ENCODE measurements at regions not wholly inside any gene's neighbourhood (a gene's known extent, or its start where the extent isn't known, plus 50 kb on each side); places are given as distances from the start of the nearest gene placed in this dataset.
A peak's percentile ranks its signal among the peaks of the same experiment; 100 is the strongest.
"Not testable (repeated sequence)": the region's sequence is repeated elsewhere in the genome, so short reads cannot be mapped to it uniquely, and the experiment has no call there.

DNA sequence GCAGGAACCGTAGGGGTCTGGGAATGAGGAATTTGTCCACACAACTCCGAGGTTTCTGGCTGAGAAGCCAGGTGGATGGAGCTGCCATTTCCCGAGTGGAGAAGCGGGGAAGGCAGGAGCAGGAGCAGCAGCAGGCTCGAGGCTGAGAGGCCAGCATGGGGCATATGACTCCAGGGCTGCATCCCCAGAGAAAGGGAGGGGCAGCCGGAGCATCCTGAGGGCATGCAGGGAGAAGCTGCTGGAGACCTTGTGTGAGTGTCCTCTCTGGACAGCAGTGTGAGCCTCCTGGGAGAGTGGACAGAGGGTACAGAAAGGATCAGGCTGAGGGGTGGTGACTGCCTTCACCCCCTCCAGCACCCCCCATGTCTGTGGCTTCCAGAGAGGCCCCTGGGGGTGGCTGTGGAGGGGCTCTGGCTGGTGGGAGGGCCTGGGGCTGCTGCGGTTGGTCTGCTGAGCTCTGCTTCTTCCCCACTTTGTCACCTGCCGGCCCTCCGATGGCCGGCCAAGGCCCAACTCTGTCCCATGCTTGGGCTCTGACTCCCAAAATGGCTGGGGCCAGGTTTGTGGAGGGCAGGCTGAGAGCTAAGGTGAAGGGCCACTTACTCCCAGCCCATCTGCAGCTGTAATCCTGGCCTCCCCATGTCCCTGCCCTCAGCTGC, 633.1 kb downstream of the MATN1 start:
- Mint-ChIP-seq H3K4me3 (no peak overlapping the region), H3K9me3 (peaks cover 27% of the 10 kb centered on the region), H3K27ac (no peak overlapping the region), H3K36me3 (ENCODE audit: low read depth) (no peaks in the 10 kb centered on the region), H3K4me1 (no peaks in the 10 kb centered on the region), H3K27me3 (no peaks in the 10 kb centered on the region)
- DNase-seq: no peak
- ChIA-PET POLR2A (no interaction called here), CTCF (no interaction called here)

DNA sequence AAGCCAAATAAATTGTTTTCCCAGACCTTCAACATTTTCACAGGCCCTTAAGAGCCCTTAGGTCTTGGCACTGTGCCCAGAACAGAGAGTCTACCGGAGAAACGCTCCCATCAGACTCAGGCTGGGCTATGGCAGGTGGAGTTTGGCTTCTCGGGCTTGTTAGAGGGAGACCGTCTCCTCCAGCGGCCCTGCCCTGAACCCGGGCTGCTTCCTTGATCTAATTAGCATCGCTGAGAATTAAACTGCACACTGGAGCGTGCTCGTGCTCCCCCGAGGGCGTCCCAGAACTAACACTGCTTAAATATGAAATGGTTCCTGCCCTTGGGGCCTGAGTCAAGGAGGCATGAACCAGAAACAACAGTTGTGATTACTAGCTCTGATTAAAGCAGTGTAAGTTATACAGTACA, 634.4 kb downstream of the MATN1 start:
- H3K9me3 Mint-ChIP-seq: peaks cover 27% of the 10 kb centered on the region
- no peaks in the 10 kb centered on the region for H3K4me1 Mint-ChIP-seq
- ChIA-PET POLR2A (no interaction called here), CTCF (no interaction called here)
- no peaks in the 10 kb centered on the region for H3K27me3 Mint-ChIP-seq
- H3K36me3 Mint-ChIP-seq (ENCODE audit: low read depth): no peaks in the 10 kb centered on the region
- H3K27ac Mint-ChIP-seq: no peak overlapping the region
- no peak for DNase-seq
- H3K4me3 Mint-ChIP-seq: no peak overlapping the region

DNA sequence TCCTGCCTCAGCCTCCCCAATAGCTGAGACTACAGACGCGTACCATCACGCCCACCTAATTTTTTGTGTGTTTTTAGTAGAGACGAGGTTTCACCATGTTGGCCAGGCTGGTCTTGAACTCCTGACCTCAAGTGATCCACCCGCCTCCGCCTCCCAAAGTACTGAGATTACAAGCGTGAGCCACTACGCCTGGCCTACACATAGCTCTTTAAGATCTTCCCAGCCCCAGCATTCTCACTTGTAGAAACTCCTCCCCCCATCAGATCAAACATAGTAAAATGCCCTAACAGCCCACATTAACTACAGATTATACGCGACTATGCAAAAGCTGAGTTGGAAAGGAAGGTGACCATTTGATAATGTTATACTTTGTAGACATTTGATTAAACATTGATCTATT, 634.8 kb downstream of the MATN1 start:
- no peaks in the 10 kb centered on the region for H3K36me3 Mint-ChIP-seq (ENCODE audit: low read depth)
- H3K4me1 Mint-ChIP-seq: no peaks in the 10 kb centered on the region
- H3K27me3 Mint-ChIP-seq: no peaks in the 10 kb centered on the region
- H3K9me3 Mint-ChIP-seq: peaks cover 26% of the 10 kb centered on the region
- no peak overlapping the region for H3K4me3 Mint-ChIP-seq
- POLR2A ChIA-PET: no interaction called here
- CTCF ChIA-PET: no interaction called here
- H3K27ac Mint-ChIP-seq: no peak overlapping the region
- DNase-seq: no peak

DNA sequence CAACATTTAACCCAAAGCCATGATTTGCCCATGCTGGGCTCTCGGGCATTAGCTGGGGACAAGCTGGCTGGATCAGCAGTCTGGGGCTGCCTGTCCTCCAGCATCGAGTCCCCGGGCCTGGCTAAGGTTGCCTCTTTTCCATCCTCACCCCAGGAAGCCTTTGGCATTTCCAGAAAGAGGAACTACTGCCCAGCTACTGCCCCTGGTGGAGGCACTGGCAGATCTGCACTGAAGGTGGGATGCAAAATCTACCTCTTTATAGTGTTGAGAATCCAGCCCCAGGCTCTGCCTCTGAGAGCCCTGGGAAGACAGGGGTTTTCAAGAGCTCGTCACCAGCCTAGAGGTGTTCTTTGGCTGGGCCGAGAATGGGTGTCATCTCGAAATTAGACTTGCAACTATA, 635.9 kb downstream of the MATN1 start:
- no peak overlapping the region for H3K27ac Mint-ChIP-seq
- no peak overlapping the region for H3K4me3 Mint-ChIP-seq
- no peaks in the 10 kb centered on the region for H3K4me1 Mint-ChIP-seq
- H3K9me3 Mint-ChIP-seq: peaks cover 15% of the 10 kb centered on the region
- no peaks in the 10 kb centered on the region for H3K27me3 Mint-ChIP-seq
- POLR2A ChIA-PET: no interaction called here
- CTCF ChIA-PET: interaction anchor here (0.6 kb wide), 1 partner anchor 10 kb away, joined by 5 read pairs; no protein-coding TSS in a partner anchor
- no peaks in the 10 kb centered on the region for H3K36me3 Mint-ChIP-seq (ENCODE audit: low read depth)
- no peak for DNase-seq

DNA sequence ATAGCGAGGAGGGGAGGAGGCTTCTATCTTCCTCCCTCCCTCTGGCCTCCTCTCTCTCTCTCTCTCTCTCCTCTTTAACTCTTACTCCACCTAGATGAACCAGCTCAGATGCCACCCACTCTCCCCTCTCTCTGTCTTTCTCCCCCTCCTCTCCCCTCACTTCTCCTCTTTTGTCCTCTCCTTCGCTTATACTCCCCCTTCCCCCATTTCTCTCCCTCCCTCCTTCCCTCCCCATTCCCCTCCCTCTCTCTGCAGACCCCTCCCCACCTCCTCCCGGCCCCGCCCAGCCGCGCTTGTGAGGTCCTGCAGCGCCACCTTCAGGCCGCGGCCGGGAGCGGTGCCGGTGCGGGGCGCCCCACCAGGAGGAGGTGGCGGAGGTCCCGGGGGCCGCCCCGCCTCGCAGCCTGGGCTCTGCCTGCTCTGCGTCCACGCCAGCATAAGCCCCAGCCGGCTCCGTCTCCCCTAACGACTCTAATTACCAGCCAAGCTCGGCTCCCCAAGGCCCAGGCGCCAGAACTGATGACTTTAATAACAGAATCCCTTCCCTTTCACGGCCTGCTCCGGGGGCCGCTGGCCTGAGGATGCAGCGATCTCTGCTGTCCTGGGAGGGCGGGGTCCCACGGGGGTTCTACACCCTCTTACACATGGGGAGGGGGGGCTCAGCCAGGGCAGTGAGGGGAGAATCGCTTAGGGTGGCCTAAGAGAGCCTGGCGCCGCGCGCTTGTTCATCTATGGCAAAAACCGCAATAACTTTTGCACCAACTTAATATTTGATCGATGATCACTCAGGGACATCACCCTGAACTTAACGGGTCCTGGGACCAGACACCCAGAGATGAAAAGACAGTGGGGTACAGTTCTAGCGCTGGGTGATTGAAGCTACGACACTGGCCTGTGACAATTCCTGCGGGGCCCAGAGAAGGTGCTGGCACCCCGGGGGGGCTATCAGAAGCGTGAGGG, 637.3 kb downstream of the MATN1 start:
- Mint-ChIP-seq H3K36me3 (ENCODE audit: low read depth) (no peaks in the 10 kb centered on the region), H3K4me3 (no peak overlapping the region), H3K9me3 (peaks cover 3% of the 10 kb centered on the region), H3K27me3 (peaks cover 3% of the 10 kb centered on the region), H3K27ac (no peak overlapping the region), H3K4me1 (no peaks in the 10 kb centered on the region)
- ChIA-PET POLR2A (no interaction called here), CTCF (interaction anchor here (0.8 kb wide), 1 partner anchor 14 kb away, joined by 3 read pairs; no protein-coding TSS in a partner anchor)
- DNase-seq: peak; percentile 41

DNA sequence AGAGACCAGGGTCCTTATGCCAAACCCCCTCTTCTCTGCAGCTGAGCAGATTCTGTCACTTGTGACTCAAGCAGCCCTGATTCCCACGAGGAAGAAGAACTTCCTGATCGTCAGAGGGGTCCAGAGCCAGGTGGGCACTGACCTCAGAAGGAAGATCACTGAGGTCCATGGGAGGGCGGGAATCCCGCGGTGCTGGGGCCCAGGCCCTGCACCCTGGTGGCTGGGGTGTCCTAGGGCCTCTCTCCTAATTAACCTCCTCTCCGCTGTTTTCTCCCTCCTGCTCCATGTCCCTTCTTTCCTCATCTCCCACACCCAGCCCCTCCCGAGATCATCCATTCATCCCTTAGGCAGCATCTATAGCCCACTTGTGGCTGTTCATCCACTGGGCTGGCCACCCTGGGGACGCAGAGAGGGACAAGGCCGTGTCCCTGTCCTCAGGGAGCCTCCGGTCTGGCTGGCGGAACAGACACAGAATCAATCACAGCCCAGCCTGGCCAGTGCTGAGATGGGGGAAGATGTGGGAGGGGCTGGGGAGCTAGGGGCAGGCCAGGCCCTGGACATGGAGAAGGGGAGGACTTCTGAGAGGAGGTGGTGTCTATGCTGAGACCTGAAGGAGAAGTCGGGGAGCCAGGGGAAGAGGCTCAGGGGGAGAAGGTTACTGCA, 638.3 kb downstream of the MATN1 start:
- H3K4me3 Mint-ChIP-seq: no peak overlapping the region

DNA sequence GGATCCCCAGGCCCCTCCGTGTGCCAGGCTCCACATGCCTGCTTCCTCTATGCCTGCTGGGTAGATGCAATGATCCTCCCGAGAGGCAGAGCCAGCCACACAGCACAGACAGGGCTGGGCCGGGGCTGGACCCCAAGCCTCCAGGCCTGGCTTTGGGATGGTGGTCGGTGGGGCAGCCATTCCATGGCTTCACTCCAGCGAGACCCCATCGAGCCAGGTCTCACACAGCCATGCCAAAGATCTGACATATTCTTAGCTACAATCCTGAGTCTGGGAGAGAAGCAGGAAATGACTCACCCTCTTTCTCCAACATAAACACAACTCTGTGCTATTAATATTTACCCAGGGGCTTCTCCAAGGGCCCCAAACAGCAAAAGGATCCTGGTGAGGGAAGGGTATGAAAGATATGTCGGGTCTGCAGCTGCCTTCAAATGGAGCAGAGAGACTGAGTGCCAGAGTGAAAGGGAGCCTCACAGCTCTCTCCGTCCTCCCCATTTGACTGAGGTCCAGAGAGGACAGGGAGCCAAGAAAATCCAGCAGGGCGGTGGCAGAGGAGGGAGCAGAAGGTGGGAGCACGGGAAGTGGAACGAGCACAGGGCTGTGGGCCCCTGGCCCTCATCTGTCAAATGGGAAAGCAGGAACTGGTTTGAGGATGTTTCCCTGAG, 639.5 kb downstream of the MATN1 start:
- POLR2A ChIA-PET: no interaction called here
- CTCF ChIA-PET: no interaction called here

More for the DNA sequence above, 638.3 kb downstream of the MATN1 start:
- ChIA-PET CTCF (no interaction called here), POLR2A (no interaction called here)
- H3K27me3 Mint-ChIP-seq: peaks cover 4% of the 10 kb centered on the region
- DNase-seq: no peak
- H3K9me3 Mint-ChIP-seq: no peaks in the 10 kb centered on the region
- no peaks in the 10 kb centered on the region for H3K4me1 Mint-ChIP-seq
- H3K36me3 Mint-ChIP-seq (ENCODE audit: low read depth): no peaks in the 10 kb centered on the region
- H3K27ac Mint-ChIP-seq: no peak overlapping the region

DNA sequence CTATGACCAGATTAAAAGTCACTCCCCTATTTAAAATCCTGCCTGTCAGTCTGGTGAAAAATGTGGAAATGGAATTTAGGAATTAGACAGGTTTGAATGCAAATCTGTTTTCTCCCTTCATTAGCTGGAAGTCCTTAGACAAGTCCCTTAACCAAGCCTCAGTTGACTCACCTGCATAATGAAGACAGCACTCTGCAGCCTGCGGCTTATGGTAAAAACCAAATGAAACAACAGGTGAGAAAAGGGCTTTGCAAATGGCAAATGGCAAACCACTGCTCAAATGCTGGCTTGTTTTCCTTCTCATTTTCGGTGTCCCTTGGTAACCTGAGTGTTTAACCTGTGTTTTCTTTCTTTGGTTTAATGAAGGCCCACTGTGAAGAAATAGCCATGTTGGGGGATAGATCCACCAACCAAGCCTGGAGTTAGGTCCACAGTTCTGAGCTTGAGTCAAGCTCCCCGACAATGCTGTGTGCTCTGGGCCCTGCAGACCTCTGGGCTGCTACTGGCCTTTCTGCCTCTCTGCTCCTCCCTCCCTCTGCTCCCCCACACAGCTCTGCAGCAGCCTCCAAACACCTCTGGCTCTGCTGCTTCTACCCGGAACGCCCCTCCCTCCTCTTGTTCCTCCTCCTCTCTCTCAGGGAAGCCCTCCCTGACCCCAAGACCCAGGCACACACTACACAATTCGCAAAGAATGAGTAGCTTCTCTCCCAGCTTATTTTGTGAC, 641.8 kb downstream of the MATN1 start:
- POLR2A ChIA-PET: no interaction called here
- H3K4me3 Mint-ChIP-seq: no peak overlapping the region
- no peaks in the 10 kb centered on the region for H3K4me1 Mint-ChIP-seq

More for the DNA sequence above, 639.5 kb downstream of the MATN1 start:
- H3K4me3 Mint-ChIP-seq: no peak overlapping the region
- H3K9me3 Mint-ChIP-seq: no peaks in the 10 kb centered on the region
- no peak overlapping the region for H3K27ac Mint-ChIP-seq
- no peak for DNase-seq
- no peaks in the 10 kb centered on the region for H3K36me3 Mint-ChIP-seq (ENCODE audit: low read depth)
- no peaks in the 10 kb centered on the region for H3K4me1 Mint-ChIP-seq
- peaks cover 5% of the 10 kb centered on the region for H3K27me3 Mint-ChIP-seq

DNA sequence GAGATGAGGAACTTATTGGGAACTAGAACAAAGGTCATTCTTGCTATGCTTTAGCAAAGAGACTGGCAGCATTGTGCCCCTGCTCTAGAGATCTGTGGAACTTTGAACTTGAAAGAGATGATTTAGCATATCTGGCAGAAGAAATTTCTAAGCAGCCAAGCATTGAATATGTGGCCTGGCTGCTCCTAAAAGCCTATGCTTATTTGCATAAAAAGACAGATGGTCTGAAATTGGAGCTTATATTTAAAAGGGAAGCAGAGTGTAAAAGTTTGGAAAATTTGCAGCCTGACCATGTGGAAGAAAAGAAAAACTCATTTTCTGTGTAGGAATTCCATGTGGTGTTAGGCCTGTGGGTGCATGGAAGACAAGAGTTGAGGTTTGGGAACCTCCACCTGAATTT, 647.5 kb downstream of the MATN1 start:
- H3K9me3 Mint-ChIP-seq; CTCF ChIA-PET; H3K27ac Mint-ChIP-seq; H3K4me1 Mint-ChIP-seq; POLR2A ChIA-PET; H3K36me3 Mint-ChIP-seq (ENCODE audit: low read depth); H3K27me3 Mint-ChIP-seq; DNase-seq; H3K4me3 Mint-ChIP-seq: not testable (repeated sequence)

More for the DNA sequence above, 641.8 kb downstream of the MATN1 start:
- no peak overlapping the region for H3K27ac Mint-ChIP-seq
- CTCF ChIA-PET: no interaction called here
- H3K27me3 Mint-ChIP-seq: peaks cover 7% of the 10 kb centered on the region
- H3K9me3 Mint-ChIP-seq: no peaks in the 10 kb centered on the region
- H3K36me3 Mint-ChIP-seq (ENCODE audit: low read depth): no peaks in the 10 kb centered on the region
- no peak for DNase-seq

DNA sequence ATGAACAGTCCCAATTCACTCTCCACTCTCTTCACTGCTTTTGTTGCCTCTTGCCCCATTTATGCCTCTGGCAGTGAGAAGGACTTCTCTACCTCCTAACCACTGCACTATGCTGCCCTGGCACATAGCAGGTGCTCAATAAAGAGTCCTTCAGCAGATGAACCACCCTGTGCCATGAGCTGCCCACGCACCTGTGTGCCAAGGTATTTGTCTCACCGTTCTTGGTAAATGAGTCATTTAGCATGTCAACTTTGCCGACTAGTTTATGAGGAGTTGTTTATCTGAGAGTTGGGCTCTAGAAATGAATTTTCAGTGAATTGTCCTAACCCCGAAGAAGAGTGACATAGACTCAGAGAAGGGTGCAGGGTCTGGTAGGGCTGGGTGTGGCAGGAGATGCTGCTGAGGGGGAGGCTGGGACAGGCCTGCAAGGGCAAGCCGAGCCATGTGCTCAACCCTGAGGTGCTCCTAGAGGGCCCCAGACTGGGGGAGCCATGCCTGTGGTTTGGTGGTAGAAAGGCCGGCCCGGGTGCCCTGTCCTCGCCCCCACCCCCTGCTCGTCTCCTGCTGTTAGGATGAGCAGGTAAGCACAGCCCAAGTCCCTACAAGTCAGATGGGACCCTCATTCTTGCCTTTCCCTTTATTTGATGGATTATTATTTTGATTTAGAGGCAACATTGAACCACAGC, 654.5 kb downstream of the MATN1 start:
- no peaks in the 10 kb centered on the region for H3K27me3 Mint-ChIP-seq
- H3K9me3 Mint-ChIP-seq: no peaks in the 10 kb centered on the region
- POLR2A ChIA-PET: no interaction called here
- no peak for DNase-seq
- no peaks in the 10 kb centered on the region for H3K36me3 Mint-ChIP-seq (ENCODE audit: low read depth)
- H3K4me3 Mint-ChIP-seq: no peak overlapping the region
- CTCF ChIA-PET: no interaction called here
- H3K4me1 Mint-ChIP-seq: peaks cover 6% of the 10 kb centered on the region
- no peak overlapping the region for H3K27ac Mint-ChIP-seq

DNA sequence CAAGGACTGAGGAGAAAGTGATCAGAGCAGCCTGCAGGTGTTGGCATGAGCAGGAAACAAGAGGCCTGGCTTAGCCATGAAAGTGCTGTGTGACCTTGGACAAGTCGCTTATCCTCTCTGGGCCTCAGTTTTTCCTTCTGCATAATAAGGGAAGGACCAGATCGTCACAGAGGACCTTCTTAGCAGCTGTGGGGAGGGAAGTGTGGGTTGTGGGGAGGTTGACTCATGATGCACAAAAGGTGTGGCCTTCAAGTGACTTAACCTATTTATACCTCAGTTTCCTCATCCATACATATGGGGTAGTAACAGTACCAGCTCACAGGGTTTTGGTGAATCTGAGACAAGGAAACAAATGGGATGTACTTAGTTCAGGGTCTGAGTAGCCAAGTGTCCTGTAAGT, 658.8 kb downstream of the MATN1 start:
- ChIA-PET POLR2A (no interaction called here), CTCF (no interaction called here)
- DNase-seq: no peak
- H3K36me3 Mint-ChIP-seq (ENCODE audit: low read depth): no peaks in the 10 kb centered on the region
- no peak overlapping the region for H3K27ac Mint-ChIP-seq
- H3K9me3 Mint-ChIP-seq: no peaks in the 10 kb centered on the region
- H3K4me3 Mint-ChIP-seq: no peak overlapping the region
- H3K4me1 Mint-ChIP-seq: peaks cover 6% of the 10 kb centered on the region
- no peaks in the 10 kb centered on the region for H3K27me3 Mint-ChIP-seq

DNA sequence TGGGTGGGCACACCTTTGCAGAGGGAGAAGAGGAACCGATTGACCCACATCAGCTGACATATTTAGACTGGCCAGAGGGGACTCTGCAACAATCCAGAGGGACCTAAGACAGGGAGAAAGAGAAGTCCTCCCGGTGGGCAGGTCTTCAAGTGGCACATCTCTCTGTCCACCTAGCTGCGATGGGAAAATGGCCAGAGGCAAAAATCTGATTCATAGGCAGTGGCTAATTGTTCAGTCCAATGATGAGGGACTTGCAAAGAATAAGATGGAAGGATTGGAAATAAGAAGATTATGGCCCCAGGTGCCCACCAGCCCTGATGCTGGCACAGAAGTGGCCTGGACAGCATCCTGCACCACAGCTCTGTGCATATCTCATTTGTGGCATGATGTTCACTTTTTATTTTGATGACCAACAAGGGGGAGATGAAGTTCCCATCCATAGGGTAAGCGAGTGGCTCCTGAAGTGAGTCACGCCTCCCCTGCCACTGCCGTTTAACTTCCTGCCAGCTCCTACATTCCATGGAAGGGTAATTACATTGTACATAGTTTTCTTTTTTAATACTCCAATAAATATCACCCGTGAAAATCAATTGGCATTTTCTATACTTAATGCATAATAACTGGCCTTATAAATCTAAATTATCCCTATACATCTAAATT, 659.6 kb downstream of the MATN1 start:
- no peak overlapping the region for H3K27ac Mint-ChIP-seq
- peaks cover 6% of the 10 kb centered on the region for H3K4me1 Mint-ChIP-seq
- POLR2A ChIA-PET: no interaction called here
- DNase-seq: no peak
- no peaks in the 10 kb centered on the region for H3K36me3 Mint-ChIP-seq (ENCODE audit: low read depth)
- H3K9me3 Mint-ChIP-seq: no peaks in the 10 kb centered on the region
- no peaks in the 10 kb centered on the region for H3K27me3 Mint-ChIP-seq
- CTCF ChIA-PET: no interaction called here
- H3K4me3 Mint-ChIP-seq: no peak overlapping the region
